ENCODE measurements at regions not wholly inside any gene's neighbourhood (a gene's known extent, or its start where the extent isn't known, plus 50 kb on each side); places are given as distances from the start of the nearest gene placed in this dataset.

GRCh38 chr2:223368481-223368880, 233.7 kb downstream of the SCG2 start:
- no peaks in the 10 kb centered on the region for H3K36me3 ChIP-seq
- H3K4me1 ChIP-seq (replicated peaks): no peaks in the 10 kb centered on the region
- H3K27ac ChIP-seq: no peak overlapping the region
- no peaks in the 10 kb centered on the region for H3K27me3 ChIP-seq (replicated peaks; ENCODE audit: insufficient read depth)
- no peak overlapping the region for H3K4me3 ChIP-seq
- no peak for DNase-seq (ENCODE audit: low spot score)
- WGBS: 66% methylated on average over 2 of the region's 2 CpGs
- TF ChIP-seq CTCF (IDR thresholded peaks at IDR 0.05) (no peak), POLR2A (IDR thresholded peaks at IDR 0.05) (no peak), POLR2AphosphoS5 (IDR thresholded peaks at IDR 0.05) (no peak)
- intact Hi-C loops (cut with DNase I): no loop called here
- H3K9me3 ChIP-seq: no peaks in the 10 kb centered on the region

GRCh38 chr2:223369889-223370288, 232.3 kb downstream of the SCG2 start:
- Histone ChIP-seq H3K27ac (no peak overlapping the region), H3K9me3 (no peaks in the 10 kb centered on the region), H3K4me1 (replicated peaks) (no peaks in the 10 kb centered on the region), H3K4me3 (no peak overlapping the region), H3K36me3 (no peaks in the 10 kb centered on the region), H3K27me3 (replicated peaks; ENCODE audit: insufficient read depth) (no peaks in the 10 kb centered on the region)
- TF ChIP-seq CTCF (IDR thresholded peaks at IDR 0.05) (no peak), POLR2AphosphoS5 (IDR thresholded peaks at IDR 0.05) (no peak), POLR2A (IDR thresholded peaks at IDR 0.05) (no peak)
- WGBS: 27% methylated on average over 3 of the region's 3 CpGs
- intact Hi-C loops (cut with DNase I): no loop called here
- DNase-seq (ENCODE audit: low spot score): no peak

- no peak overlapping the region for H3K27ac ChIP-seq
- TF ChIP-seq POLR2A (IDR thresholded peaks at IDR 0.05): no peak
- no peak for TF ChIP-seq CTCF (IDR thresholded peaks at IDR 0.05)
- no peak for TF ChIP-seq POLR2AphosphoS5 (IDR thresholded peaks at IDR 0.05)
- H3K4me3 ChIP-seq: no peak overlapping the region
- WGBS: 94% methylated on average over 1 of the region's 1 CpG
- DNase-seq (ENCODE audit: low spot score): no peak
- no peaks in the 10 kb centered on the region for H3K36me3 ChIP-seq
- intact Hi-C loops (cut with DNase I): no loop called here
- no peaks in the 10 kb centered on the region for H3K9me3 ChIP-seq
- H3K27me3 ChIP-seq (replicated peaks; ENCODE audit: insufficient read depth): no peaks in the 10 kb centered on the region
- H3K4me1 ChIP-seq (replicated peaks): no peaks in the 10 kb centered on the region
These were observed 218.8 kb downstream of the SCG2 start for GRCh38 chr2:223383315-223383714.

- no peaks in the 10 kb centered on the region for H3K9me3 ChIP-seq
- H3K4me3 ChIP-seq: no peak overlapping the region
- no peak for DNase-seq (ENCODE audit: low spot score)
- H3K27ac ChIP-seq: no peak overlapping the region
- H3K4me1 ChIP-seq (replicated peaks): no peaks in the 10 kb centered on the region
- no peaks in the 10 kb centered on the region for H3K27me3 ChIP-seq (replicated peaks; ENCODE audit: insufficient read depth)
- TF ChIP-seq CTCF (IDR thresholded peaks at IDR 0.05) (no peak), POLR2A (IDR thresholded peaks at IDR 0.05) (no peak), POLR2AphosphoS5 (IDR thresholded peaks at IDR 0.05) (no peak)
- intact Hi-C loops (cut with DNase I): no loop called here
- H3K36me3 ChIP-seq: no peaks in the 10 kb centered on the region
These were observed 216.0 kb downstream of the SCG2 start for GRCh38 chr2:223386189-223386588.

GRCh38 chr2:223386984-223387383, 215.2 kb downstream of the SCG2 start:
- no peaks in the 10 kb centered on the region for H3K27me3 ChIP-seq (replicated peaks; ENCODE audit: insufficient read depth)
- no peak for TF ChIP-seq CTCF (IDR thresholded peaks at IDR 0.05)
- no peak for TF ChIP-seq POLR2A (IDR thresholded peaks at IDR 0.05)
- no peak for TF ChIP-seq POLR2AphosphoS5 (IDR thresholded peaks at IDR 0.05)
- no peaks in the 10 kb centered on the region for H3K36me3 ChIP-seq
- H3K9me3 ChIP-seq: no peaks in the 10 kb centered on the region
- 86% methylated on average over 4 of the region's 4 CpGs for WGBS
- intact Hi-C loops (cut with DNase I): no loop called here
- DNase-seq (ENCODE audit: low spot score): no peak
- no peaks in the 10 kb centered on the region for H3K4me1 ChIP-seq (replicated peaks)
- H3K27ac ChIP-seq: no peak overlapping the region
- no peak overlapping the region for H3K4me3 ChIP-seq
